OCI-LY7 (cell line): ENCODE measurements at regions not wholly inside any gene's neighbourhood (a gene's known extent, or its start where the extent isn't known, plus 50 kb on each side); places are given as distances from the start of the nearest gene placed in this dataset.

Experiments used
- EZH2phosphoT487 ChIP-seq: fragments of 200-600 bp; sonication (generic); IDR thresholded peaks from 2 replicates; pipeline ENCODE4 v1.6.1; 2018; ENCODE audit warnings: low read depth, borderline replicate concordance, mild to moderate bottlenecking, mixed run types, antibody characterized with exemption, low read length, moderate library complexity, mixed read lengths
- TF ChIP-seq, protein P1 (sequence below): fragments of 200-600 bp; sonication (generic); conservative IDR thresholded peaks from 2 replicates; pipeline ENCODE4 v1.5.1; 2014; ENCODE audit warnings: mild to moderate bottlenecking, antibody characterized with exemption, low read length, moderate library complexity, mixed read lengths

DNA sequence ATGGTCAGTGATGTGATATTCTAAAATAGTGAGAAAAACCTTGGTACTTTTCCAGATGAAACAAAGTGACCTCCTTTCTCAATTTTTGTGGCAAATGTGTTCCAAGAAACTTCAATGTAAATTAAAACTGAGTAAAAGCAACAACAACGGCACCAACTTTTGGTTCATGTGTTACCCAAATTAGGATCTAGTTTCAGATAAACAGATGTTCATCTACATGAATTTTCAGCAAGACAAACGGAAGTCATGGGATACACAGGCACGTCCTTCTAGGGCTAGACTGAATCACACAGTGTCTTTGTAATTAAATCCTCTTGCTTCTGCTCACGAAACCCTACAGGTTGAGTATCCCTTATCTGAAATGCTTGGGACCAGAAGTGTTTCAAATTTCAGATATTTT, 915.2 kb downstream of the TFAP2A start:
- TF ChIP-seq, protein P1, sequence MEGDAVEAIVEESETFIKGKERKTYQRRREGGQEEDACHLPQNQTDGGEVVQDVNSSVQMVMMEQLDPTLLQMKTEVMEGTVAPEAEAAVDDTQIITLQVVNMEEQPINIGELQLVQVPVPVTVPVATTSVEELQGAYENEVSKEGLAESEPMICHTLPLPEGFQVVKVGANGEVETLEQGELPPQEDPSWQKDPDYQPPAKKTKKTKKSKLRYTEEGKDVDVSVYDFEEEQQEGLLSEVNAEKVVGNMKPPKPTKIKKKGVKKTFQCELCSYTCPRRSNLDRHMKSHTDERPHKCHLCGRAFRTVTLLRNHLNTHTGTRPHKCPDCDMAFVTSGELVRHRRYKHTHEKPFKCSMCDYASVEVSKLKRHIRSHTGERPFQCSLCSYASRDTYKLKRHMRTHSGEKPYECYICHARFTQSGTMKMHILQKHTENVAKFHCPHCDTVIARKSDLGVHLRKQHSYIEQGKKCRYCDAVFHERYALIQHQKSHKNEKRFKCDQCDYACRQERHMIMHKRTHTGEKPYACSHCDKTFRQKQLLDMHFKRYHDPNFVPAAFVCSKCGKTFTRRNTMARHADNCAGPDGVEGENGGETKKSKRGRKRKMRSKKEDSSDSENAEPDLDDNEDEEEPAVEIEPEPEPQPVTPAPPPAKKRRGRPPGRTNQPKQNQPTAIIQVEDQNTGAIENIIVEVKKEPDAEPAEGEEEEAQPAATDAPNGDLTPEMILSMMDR: no peak
- TF ChIP-seq EZH2phosphoT487: no peak
